ENCODE measurements at regions not wholly inside any gene's neighbourhood (a gene's known extent, or its start where the extent isn't known, plus 50 kb on each side); places are given as distances from the start of the nearest gene placed in this dataset.

- no peak overlapping the region for H3K9ac ChIP-seq (ENCODE audit: extremely low read depth, low read length, poor library complexity, severe bottlenecking)
- peaks cover 24% of the 10 kb centered on the region for H3K9me3 ChIP-seq (ENCODE audit: control insufficient read depth, low read length)
- no peaks in the 10 kb centered on the region for H3K4me1 ChIP-seq (ENCODE audit: control insufficient read depth, insufficient read depth, low read length)
- no peaks in the 10 kb centered on the region for H3K36me3 Mint-ChIP-seq (ENCODE audit: low read depth)
- TF ChIP-seq CTCF (conservative IDR thresholded peaks at IDR 0.05): no peak
- no peak overlapping the region for H3K27ac Mint-ChIP-seq
- H3K4me3 ChIP-seq (ENCODE audit: low read length): no peak overlapping the region
- no peak overlapping the region for H3K27ac ChIP-seq (ENCODE audit: low read depth, low read length)
- peaks cover 16% of the 10 kb centered on the region for H3K9me3 Mint-ChIP-seq
- H3K4me1 Mint-ChIP-seq: no peaks in the 10 kb centered on the region
- peaks cover 7% of the 10 kb centered on the region for H3K27me3 Mint-ChIP-seq (ENCODE audit: insufficient read depth)
- H3K27me3 ChIP-seq (ENCODE audit: control insufficient read depth, insufficient read depth, low read length, poor library complexity, severe bottlenecking): no peaks in the 10 kb centered on the region
- DNase-seq: no peak
- 92 to 93% methylated on average over 2 to 22 of the region's 22 CpGs for WGBS, 2 experiments (ENCODE audit: insufficient coverage in 1 of 2, insufficient read length in 1 of 2)
- H3K4me3 Mint-ChIP-seq: no peak overlapping the region
- H3K36me3 ChIP-seq (ENCODE audit: control insufficient read depth, insufficient read depth, low read length): no peaks in the 10 kb centered on the region
Observed at GRCh38 chr20:55251170-55251569, 754.1 kb downstream of the CBLN4 start.

- no peaks in the 10 kb centered on the region for H3K36me3 Mint-ChIP-seq (ENCODE audit: low read depth)
- Histone ChIP-seq H3K4me1 (ENCODE audit: control insufficient read depth, insufficient read depth, low read length) (no peaks in the 10 kb centered on the region), H3K9ac (ENCODE audit: extremely low read depth, low read length, poor library complexity, severe bottlenecking) (no peak overlapping the region), H3K36me3 (ENCODE audit: control insufficient read depth, insufficient read depth, low read length) (no peaks in the 10 kb centered on the region), H3K27me3 (ENCODE audit: control insufficient read depth, insufficient read depth, low read length, poor library complexity, severe bottlenecking) (no peaks in the 10 kb centered on the region), H3K9me3 (ENCODE audit: control insufficient read depth, low read length) (peaks cover 8% of the 10 kb centered on the region), H3K27ac (ENCODE audit: low read depth, low read length) (no peak overlapping the region), H3K4me3 (ENCODE audit: low read length) (no peak overlapping the region)
- no peaks in the 10 kb centered on the region for H3K27me3 Mint-ChIP-seq (ENCODE audit: insufficient read depth)
- H3K27ac Mint-ChIP-seq: no peak overlapping the region
- peaks cover 12% of the 10 kb centered on the region for H3K4me1 Mint-ChIP-seq
- no peak overlapping the region for H3K4me3 Mint-ChIP-seq
- TF ChIP-seq CTCF (conservative IDR thresholded peaks at IDR 0.05): no peak
- peaks cover 6% of the 10 kb centered on the region for H3K9me3 Mint-ChIP-seq
- DNase-seq: no peak
Observed at GRCh38 chr20:55242853-55243252, 762.5 kb downstream of the CBLN4 start.

GRCh38 chr20:55239269-55239668 lies 763.9 kb downstream of the DOK5 start:
- Mint-ChIP-seq H3K36me3 (ENCODE audit: low read depth) (no peaks in the 10 kb centered on the region), H3K27ac (no peak overlapping the region), H3K9me3 (peaks cover 4% of the 10 kb centered on the region), H3K4me1 (peaks cover 12% of the 10 kb centered on the region), H3K4me3 (no peak overlapping the region), H3K27me3 (ENCODE audit: insufficient read depth) (no peaks in the 10 kb centered on the region)
- H3K9me3 ChIP-seq (ENCODE audit: control insufficient read depth, low read length): peaks cover 12% of the 10 kb centered on the region
- TF ChIP-seq CTCF (conservative IDR thresholded peaks at IDR 0.05): no peak
- H3K27ac ChIP-seq (ENCODE audit: low read depth, low read length): no peak overlapping the region
- no peaks in the 10 kb centered on the region for H3K27me3 ChIP-seq (ENCODE audit: control insufficient read depth, insufficient read depth, low read length, poor library complexity, severe bottlenecking)
- H3K4me1 ChIP-seq (ENCODE audit: control insufficient read depth, insufficient read depth, low read length): no peaks in the 10 kb centered on the region
- H3K36me3 ChIP-seq (ENCODE audit: control insufficient read depth, insufficient read depth, low read length): no peaks in the 10 kb centered on the region
- no peak overlapping the region for H3K9ac ChIP-seq (ENCODE audit: extremely low read depth, low read length, poor library complexity, severe bottlenecking)
- 59 to 60% methylated on average over 1 of the region's 1 CpG for WGBS, 2 experiments (ENCODE audit: insufficient coverage in 1 of 2, insufficient read length in 1 of 2)
- no peak for DNase-seq
- H3K4me3 ChIP-seq (ENCODE audit: low read length): no peak overlapping the region

All from endodermal cell (in vitro differentiated cells).